ENCODE measurements at regions not wholly inside any gene's neighbourhood (a gene's known extent, or its start where the extent isn't known, plus 50 kb on each side); places are given as distances from the start of the nearest gene placed in this dataset.
A peak's percentile ranks its signal among the peaks of the same experiment; 100 is the strongest.
"Not testable (repeated sequence)": the region's sequence is repeated elsewhere in the genome, so short reads cannot be mapped to it uniquely, and the experiment has no call there.

- no peak for DNase-seq
These were observed 81.4 kb downstream of the C9orf152 start for GRCh38 chr9:110126499-110126941.

DNA sequence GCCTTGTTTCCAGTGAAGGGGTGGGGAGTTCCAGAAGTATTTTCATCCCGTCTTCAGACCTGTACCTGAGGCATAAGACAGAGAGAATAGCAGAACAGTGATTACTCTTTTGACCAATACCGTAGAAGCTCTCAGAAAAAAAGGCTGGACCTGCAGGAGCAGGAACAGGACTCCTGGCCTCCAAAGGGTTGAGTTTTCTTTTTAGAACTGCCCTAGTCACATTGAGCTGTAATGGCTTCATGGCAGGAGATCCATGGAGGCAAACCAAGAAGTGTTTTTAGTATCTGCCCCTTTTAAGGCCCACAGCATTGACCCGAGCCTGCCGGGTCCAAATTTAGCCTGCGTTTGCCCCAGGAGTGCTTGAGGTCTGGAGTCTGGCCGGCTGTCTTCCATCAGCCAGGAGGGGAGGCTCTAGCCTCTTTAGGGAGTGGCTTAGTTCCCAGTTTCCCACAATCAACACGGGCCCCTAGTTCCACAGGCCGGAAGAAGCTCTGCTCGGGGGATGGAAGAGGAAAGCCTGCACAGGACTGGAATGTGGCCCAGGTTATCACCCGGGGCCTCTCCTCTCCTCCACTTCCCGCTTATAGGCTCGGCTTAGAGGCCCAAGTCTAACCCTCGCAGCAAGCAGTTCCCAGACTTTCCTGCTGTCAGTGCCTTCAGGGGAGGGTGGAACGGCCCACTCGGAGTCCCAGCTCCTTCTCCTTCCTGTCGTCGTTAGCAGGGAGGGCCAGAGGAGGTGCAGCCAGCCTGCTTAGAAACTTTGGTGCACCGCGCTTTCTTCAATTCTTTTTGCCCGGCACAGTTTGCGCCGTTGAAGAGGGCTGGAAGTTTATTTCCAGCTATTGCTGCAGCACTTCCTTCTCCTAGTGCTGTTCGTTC is 80.7 kb downstream of the C9orf152 start:
- no peak for DNase-seq

GRCh38 chr9:110128664-110129329 is 79.2 kb downstream of the C9orf152 start:
- DNase-seq: no peak

DNA sequence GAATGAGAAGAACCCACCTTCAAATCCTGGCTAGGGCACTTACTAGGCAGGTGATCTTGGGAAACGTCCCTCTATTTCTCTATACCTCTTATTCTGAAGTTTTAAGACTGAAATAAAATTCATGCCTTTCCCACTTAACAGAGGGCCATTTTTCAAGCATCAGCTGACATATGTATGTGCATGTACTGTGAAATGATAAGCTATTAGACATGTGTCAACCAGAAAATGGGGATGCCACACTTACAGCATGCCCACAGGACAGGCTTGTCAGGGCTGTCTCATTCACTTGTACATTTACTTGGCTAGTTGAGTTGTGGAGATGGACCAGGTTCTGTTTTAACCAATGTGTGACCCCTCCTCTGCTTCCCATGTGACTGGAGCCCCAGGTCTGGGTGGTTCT is 78.5 kb downstream of the C9orf152 start:
- no peak for DNase-seq

DNA sequence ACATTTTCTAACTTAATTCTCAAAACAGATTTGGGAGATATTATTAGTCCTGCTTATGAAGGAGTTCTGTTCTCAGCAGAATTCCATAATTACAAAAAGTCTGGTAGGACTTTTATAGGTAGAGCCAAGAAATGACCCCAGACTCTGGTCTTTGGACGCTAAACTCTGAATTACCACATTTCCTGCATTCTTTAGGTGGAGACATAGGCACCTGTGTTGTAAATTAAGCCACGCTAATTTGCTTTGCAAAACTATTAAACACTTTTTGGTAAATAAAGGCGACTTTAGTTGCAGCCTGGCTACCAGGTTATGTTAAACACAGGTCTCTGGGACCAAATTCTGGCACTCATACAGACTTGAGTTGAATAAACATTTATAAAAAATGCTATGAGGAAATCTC is 77.7 kb downstream of the C9orf152 start:
- DNase-seq: no peak

DNA sequence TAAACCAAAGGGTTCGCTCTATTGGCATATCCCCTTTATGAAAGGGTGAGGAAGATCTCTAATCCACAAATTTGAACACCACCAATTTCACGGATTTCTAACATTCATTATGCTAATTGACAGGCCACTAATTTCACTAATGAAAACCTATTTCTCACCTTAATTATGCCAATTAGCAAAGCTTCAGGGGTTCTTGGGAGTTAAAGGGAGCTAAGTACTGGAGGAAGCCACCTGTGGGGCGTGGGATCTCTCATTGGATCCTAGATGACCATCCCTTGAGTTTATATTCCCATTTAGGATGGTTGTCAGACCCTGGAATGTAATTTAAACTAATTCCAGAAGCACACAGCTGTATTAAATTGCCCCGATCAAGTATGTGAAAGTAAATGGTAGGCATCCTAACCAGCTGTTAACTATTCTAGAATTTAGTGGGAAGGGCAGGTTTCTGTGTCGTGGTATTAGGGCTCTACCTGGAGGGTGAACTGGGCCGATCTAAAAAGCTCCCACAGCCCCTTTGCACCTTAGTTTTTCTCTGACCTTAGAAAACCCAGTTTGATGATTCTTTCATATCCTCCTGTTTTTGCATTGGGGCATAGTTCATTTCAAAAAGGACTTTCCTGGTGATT is 77.1 kb downstream of the C9orf152 start:
- DNase-seq: no peak

DNA sequence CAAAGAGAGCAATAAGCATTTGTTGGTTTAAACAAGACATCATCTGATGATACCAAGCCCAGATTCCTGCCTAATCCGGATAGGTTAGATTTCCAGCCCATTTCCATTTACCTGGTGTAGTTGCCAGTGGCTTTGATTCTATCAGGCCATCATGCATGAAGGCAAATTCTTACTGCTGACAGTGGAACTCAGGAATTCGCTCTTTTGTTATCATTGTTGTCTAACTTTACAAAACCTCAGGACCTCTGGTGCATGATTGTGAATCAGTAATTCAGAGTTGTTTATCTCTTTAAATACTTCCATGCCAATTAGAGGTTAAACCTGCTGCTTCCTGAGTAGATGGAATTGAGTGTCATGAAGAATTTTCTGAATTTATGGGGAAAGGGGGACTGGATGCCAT is 76.5 kb downstream of the C9orf152 start:
- no peak for DNase-seq

DNA sequence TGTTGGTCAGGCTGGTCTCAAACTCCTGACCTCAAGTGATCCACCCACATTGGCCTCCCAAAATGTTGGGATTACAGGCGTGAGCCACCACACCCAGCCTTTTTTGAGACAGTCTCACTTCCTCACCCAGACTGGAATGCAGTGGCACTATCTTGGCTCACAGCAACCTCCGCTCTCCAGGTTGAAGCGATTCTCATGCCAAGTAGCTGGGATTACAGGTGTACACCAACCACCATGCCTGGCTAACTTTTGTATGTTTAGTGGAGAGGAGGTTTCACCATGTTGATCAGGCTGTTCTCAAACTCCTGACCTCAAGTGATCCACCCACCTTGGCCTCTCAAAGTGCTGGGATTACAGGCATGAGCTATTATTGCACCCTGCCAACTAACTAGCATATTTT is 75.4 kb downstream of the C9orf152 start:
- DNase-seq: not testable (repeated sequence)

DNA sequence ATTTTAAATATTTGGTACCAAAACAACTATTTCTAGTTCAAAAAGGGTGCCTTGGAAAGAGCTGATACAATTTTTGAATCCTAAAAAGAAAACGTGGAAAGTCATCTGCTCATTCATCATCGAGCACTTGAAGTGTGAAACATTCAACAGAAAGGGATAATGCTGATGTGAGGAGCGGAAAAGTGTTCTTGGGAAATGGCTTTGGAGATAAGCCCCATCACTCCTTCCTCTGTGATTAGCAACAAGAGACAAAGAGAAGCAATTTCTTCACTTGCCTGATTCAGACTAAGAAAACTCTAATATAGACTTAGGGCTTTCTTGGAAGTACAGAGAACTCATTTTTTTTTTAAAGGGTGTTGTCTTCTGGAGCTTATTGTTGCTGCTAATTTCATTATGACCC is 74.9 kb downstream of the C9orf152 start:
- DNase-seq: no peak

DNA sequence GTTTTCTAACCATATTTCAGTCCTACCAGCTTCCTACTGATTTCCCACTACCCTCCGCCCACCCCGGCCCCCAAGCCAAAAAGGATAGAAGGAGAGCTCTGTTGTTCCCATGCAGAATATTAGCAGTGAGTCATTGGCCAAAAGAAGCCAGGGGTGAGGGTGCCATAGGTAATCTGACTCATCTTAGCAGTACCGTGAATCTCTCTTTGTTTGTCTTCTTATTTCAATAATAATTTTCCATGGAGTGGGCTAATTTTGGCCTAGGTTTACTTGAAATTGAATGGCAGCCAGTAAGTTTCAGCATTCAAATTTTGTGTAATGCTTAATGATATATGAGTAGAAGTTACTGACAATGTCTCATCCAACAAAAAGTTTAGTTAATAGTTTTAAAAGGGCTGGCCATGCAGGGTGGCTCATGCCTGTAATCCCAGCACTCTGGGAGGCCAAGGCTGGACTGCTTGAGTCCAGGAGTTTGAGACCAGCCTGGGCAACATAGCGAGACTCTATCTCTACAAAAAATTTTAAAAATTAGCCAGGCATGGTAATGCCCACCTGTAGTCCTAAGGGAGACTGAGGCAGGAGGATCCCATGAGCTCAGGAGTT is 74.2 kb downstream of the C9orf152 start:
- no peak for DNase-seq

DNA sequence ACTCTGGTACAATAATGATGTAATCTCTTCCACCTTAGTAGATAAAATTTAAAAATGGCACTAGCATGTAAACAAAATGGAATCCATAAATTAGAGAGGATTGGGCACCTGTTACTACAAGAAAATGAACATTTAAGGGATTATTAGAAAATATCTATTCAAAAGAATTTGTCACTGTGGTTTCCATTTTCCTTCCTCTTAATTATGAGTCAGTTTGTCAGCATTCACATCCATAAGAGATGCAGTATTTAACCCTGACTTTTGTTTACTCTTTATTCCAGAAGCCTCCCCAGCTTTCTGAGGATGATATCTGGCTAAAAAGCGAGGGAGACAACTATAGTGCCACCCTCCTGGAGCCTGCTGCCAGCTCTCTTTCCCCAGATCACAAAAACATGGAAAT is 72.1 kb downstream of the C9orf152 start:
- no peak for DNase-seq

- no peak for DNase-seq
These were observed 71.2 kb downstream of the C9orf152 start for GRCh38 chr9:110136802-110137201.

DNA sequence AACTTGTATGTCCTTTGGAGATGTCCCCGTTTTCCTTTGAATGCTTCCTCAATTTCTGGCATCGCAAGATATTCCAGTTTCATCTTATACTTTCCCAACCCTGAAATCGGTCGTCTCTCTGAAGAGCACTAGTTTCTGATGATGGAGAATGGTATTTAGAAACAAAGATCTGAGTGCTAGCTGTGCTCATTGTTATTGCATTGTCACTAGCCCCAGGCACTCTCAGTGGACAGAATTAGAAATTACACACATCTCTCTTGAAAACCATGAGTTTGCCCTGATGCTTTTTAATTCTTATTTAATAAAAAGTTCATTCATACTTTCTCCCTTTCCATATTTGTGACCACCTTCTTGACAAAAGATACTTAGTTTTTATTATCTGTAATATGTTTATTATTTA is 67.7 kb downstream of the C9orf152 start:
- DNase-seq: no peak

DNA sequence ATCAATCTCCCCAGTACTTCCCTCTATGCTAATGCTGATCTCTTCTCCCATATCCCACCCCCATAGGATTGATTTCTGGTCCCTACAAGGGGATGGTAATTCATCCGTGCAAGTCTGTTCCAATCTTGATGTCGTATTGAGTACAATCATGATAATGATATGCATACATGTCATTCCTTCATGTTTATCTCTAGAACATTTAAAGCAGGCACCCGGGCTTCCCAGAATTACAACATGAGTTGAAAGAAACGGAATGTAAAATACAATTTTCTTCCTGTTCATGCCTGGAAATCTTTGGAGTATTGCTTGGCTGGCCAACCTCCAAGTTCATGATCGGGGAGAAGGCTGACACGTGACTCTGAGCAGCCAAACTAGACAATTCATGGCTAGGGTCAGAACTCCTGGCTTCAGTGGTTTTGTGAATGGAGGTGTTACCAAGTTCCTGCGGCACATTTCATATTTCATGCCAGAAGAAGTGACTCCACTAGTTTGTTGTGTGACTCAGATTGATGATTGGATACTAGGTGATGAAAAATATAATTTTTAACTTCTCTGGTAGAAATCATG is 66.6 kb downstream of the C9orf152 start:
- DNase-seq: no peak

DNA sequence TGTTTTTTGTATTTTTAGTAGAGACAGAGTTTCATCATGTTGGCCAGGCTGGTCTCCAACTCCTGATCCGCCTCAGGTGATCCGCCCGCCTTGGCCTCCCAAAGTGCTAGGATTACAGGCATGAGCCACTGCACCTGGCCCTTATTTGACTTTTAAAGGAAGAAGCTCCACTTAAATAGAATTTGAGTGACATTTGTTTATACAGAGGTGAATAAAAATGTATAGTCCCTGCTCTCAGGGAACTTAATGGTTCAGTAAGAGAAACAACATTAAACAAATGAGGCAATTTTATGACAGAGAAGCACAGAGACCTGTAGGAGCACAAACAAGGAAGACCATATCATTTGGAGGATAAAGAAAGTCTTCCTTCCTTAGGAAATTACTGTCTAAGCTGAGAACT is 65.7 kb downstream of the C9orf152 start:
- no peak for DNase-seq

- DNase-seq: no peak
These were observed 65.0 kb downstream of the C9orf152 start for GRCh38 chr9:110142868-110143481.

DNA sequence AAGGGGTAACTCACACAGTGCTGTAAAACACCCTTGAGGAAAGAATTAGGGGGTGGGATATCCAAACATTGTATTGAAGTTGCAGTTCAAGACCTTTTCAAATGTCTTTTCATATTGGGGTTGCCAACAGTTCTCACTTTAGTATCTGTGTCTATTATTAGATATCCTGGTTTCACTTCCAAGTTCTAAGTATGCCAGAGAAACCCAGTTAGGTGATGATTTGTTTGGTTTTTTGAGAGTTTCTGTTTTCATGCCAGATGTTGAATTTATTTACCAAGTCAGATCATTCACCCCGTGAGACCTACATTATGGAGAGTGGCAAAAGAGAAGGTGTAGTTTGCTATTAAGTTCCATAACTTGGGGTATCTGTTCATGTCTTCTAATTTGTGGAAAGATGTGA is 64.5 kb downstream of the C9orf152 start:
- DNase-seq: no peak

GRCh38 chr9:110143950-110144545 is 63.9 kb downstream of the C9orf152 start:
- DNase-seq: peak; percentile 35

- no peak for DNase-seq
These were observed 61.6 kb downstream of the C9orf152 start for GRCh38 chr9:110146373-110146772.

DNA sequence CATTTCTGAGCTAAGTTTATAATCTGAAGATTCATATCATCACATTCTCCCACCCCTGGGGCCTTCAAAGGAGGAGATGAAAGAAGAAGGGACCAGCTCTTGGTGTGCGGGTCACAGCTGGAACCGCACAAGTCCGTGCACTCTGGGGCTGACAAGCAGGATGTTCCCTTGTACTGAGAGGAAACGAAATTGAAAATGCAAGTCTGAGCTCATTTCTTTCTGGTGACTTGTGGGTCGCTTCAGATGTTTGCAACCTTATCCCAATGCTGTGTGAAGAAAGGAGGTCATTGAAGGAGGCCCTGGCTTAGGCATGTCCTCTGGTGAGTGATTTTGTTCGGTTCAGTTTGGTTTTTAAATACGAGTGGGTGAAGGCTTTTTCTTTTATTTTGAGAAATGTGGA is 59.6 kb downstream of the C9orf152 start:
- peak; percentile 68 for DNase-seq

DNA sequence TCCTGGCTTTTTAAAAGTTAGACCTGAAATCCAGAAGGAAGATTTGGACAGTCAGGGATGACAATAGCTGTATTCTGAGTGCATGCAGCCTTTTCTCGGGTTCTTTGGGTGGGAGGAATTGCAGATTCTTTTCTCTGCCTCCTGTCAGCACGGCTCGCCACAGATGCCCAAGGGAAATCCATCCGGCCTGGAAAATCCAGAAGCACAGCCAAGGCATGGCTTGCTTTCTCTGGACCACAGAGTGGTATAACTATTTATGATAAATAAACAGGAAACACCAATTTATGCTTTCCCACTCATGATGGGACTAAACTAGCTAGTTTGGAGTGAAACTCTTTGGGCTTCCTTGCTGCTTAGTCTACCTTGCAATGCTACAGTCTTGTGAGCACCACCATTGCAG is 59.1 kb downstream of the C9orf152 start:
- no peak for DNase-seq
